ENCODE measurements at regions not wholly inside any gene's neighbourhood (a gene's known extent, or its start where the extent isn't known, plus 50 kb on each side); places are given as distances from the start of the nearest gene placed in this dataset.

- no peaks in the 10 kb centered on the region; the same call in 2 of the 3 replicates for H3K9me3 ChIP-seq (replicated peaks; ENCODE audit: control insufficient read depth, insufficient read depth, low read length)
- intact Hi-C loops (cut with micrococcal nuclease; ENCODE audit: unreplicated experiment) = no loop called here
These were observed 64.5 kb upstream of the NAV3 start for GRCh38 chr12:77766224-77766623.

GRCh38 chr12:77761286-77761685, 69.4 kb upstream of the NAV3 start:
- no peak for TF ChIP-seq TCF12 (IDR thresholded peaks at IDR 0.05; ENCODE audit: low read depth, low read length)
- TF ChIP-seq PAX5 (IDR thresholded peaks at IDR 0.05; ENCODE audit: borderline replicate concordance, low read depth, low read length) = no peak
- TF ChIP-seq KDM1A (IDR thresholded peaks at IDR 0.05; ENCODE audit: borderline replicate concordance) = no peak
- Histone ChIP-seq H4K20me1 (ENCODE audit: control insufficient read depth, insufficient read depth) (no peaks in the 10 kb centered on the region), H3K27me3 (replicated peaks in 1 of 2; ENCODE audit: control insufficient read depth in 2 of 2, insufficient read depth in 2 of 2, low read length in 1 of 2) (no peaks in the 10 kb centered on the region), H3K4me1 (ENCODE audit: control insufficient read depth, insufficient read depth, low read length) (no peaks in the 10 kb centered on the region), H3K27ac (ENCODE audit: control insufficient read depth, insufficient read depth) (no peak overlapping the region), H3K4me3 (no peak overlapping the region), H3K79me2 (ENCODE audit: control insufficient read depth, insufficient read depth, low read length) (no peaks in the 10 kb centered on the region), H3K9me3 (replicated peaks; ENCODE audit: control insufficient read depth, insufficient read depth, low read length) (no peaks in the 10 kb centered on the region), H3K9ac (ENCODE audit: control insufficient read depth, insufficient read depth, low read length) (no peak overlapping the region), H3K4me2 (ENCODE audit: control insufficient read depth, insufficient read depth) (no peak overlapping the region), H3K36me3 (ENCODE audit: control insufficient read depth in 2 of 2, insufficient read depth in 2 of 2, low read length in 1 of 2) (no peaks in the 10 kb centered on the region), H2AFZ (ENCODE audit: control insufficient read depth, low read depth, low read length) (no peak overlapping the region)
- no TSS peak for BruUV-seq (replicated peaks)
- DNase-seq (ENCODE audit: low read depth, low spot score) = no peak
- ChIA-PET RAD21 (ENCODE audit: unreplicated experiment) (no interaction called here), POLR2A (no interaction called here), SMC1A (ENCODE audit: uncharacterized antibody, unreplicated experiment) (no interaction called here), CTCF (no interaction called here)
- ATAC-seq = no peak
- no peak for FAIRE-seq
- WGBS (ENCODE audit: insufficient coverage, insufficient replicate concordance, low lambda C conversion rate, missing lambda C conversion rate) = 6% methylated on average over 2 of the region's 2 CpGs
- intact Hi-C loops (cut with micrococcal nuclease; ENCODE audit: unreplicated experiment) = no loop called here
- in situ Hi-C loops (cut with MboI) = no loop called here

More at GRCh38 chr12:77766224-77766623, 64.5 kb upstream of the NAV3 start:
- Histone ChIP-seq H3K79me2 (ENCODE audit: control insufficient read depth, insufficient read depth, low read length) (no peaks in the 10 kb centered on the region), H4K20me1 (ENCODE audit: control insufficient read depth, insufficient read depth) (no peaks in the 10 kb centered on the region), H3K27me3 (replicated peaks in 1 of 2; ENCODE audit: control insufficient read depth in 2 of 2, insufficient read depth in 2 of 2, low read length in 1 of 2) (no peaks in the 10 kb centered on the region), H3K4me3 (no peak overlapping the region), H3K36me3 (ENCODE audit: control insufficient read depth in 2 of 2, insufficient read depth in 2 of 2, low read length in 1 of 2) (no peaks in the 10 kb centered on the region), H3K27ac (ENCODE audit: control insufficient read depth, insufficient read depth) (no peak overlapping the region), H3K9ac (ENCODE audit: control insufficient read depth, insufficient read depth, low read length) (no peak overlapping the region), H3K4me1 (ENCODE audit: control insufficient read depth, insufficient read depth, low read length) (no peaks in the 10 kb centered on the region), H2AFZ (ENCODE audit: control insufficient read depth, low read depth, low read length) (no peak overlapping the region), H3K4me2 (ENCODE audit: control insufficient read depth, insufficient read depth) (no peak overlapping the region)
- CTCF ChIA-PET = no interaction called here
- FAIRE-seq (no peak), DNase-seq (ENCODE audit: low read depth, low spot score) (no peak), ATAC-seq (no peak)
- BruUV-seq (replicated peaks) = no TSS peak
- RAD21 ChIA-PET (ENCODE audit: unreplicated experiment) = no interaction called here
- no peak for TF ChIP-seq DPF2 (IDR thresholded peaks at IDR 0.05)
- POLR2A ChIA-PET = no interaction called here
- SMC1A ChIA-PET (ENCODE audit: uncharacterized antibody, unreplicated experiment) = no interaction called here
- in situ Hi-C loops (cut with MboI) = no loop called here

Data from GM12878 (cell line).